CD4-positive, CD25-positive, alpha-beta regulatory T cell (primary cell): ENCODE measurements at regions not wholly inside any gene's neighbourhood (a gene's known extent, or its start where the extent isn't known, plus 50 kb on each side); places are given as distances from the start of the nearest gene placed in this dataset.
A peak's percentile ranks its signal among the peaks of the same experiment; 100 is the strongest.
"Not testable (repeated sequence)": the region's sequence is repeated elsewhere in the genome, so short reads cannot be mapped to it uniquely, and the experiment has no call there.

Experiments used
- ATAC-seq, 2 donors: fragments of 150-1000 bp; cut with Tn5 transposase; one replicate each; pipeline ENCODE4 v1.10.0; 2021; ENCODE audit warnings: low read depth in 2 of 2, moderate number of reproducible peaks in 2 of 2, moderate library complexity in 1 of 2
- DNase-seq, 3 donors: peaks; one replicate each; pipeline versions ENCODE4 v3.0.0 to v3.0.0-alpha.2; 2012 to 2022; ENCODE audit warnings: mixed read lengths in 1 of 3
- H3K27ac ChIP-seq: one replicate; pipeline ENCODE4 v1.7.0; 2013; ENCODE audit warnings: mild to moderate bottlenecking, low read length; ENCODE audit not compliant: insufficient read depth, poor library complexity, severe bottlenecking
- H3K27me3 ChIP-seq: one replicate; pipeline ENCODE4 v1.7.0; 2013; ENCODE audit warnings: low read length; ENCODE audit not compliant: control insufficient read depth, insufficient read depth
- H3K36me3 ChIP-seq: one replicate; pipeline ENCODE4 v1.7.0; 2013; ENCODE audit warnings: mild to moderate bottlenecking, low read length, moderate library complexity; ENCODE audit not compliant: control insufficient read depth, insufficient read depth
- H3K4me1 ChIP-seq: 2 replicates; pipeline ENCODE4 v1.7.0; 2013; ENCODE audit warnings: mild to moderate bottlenecking, low read length; ENCODE audit not compliant: insufficient read depth, control insufficient read depth, poor library complexity, severe bottlenecking
- H3K4me3 ChIP-seq: one replicate; pipeline ENCODE4 v1.7.0; 2013; ENCODE audit warnings: low read depth, mild to moderate bottlenecking, low read length, moderate library complexity
- H3K9me3 ChIP-seq, 2 experiments: 1 replicate in 1 of 2; 2 replicates in 1 of 2; pipeline ENCODE4 v1.7.0; 2013; ENCODE audit warnings: low read length in 2 of 2, mild to moderate bottlenecking in 1 of 2, moderate library complexity in 1 of 2; ENCODE audit not compliant: control insufficient read depth in 2 of 2
- H3K27ac Mint-ChIP-seq, 3 donors: one replicate each; pipeline ENCODE4 v1.8.0; 2020 to 2022; ENCODE audit warnings: mild to moderate bottlenecking in 3 of 3, mixed read lengths in 3 of 3, moderate library complexity in 2 of 3
- H3K27me3 Mint-ChIP-seq: one replicate; pipeline ENCODE4 v1.8.0; 2022; ENCODE audit warnings: mild to moderate bottlenecking, mixed read lengths
- H3K36me3 Mint-ChIP-seq: one replicate; pipeline ENCODE4 v1.8.0; 2020; ENCODE audit warnings: mixed read lengths
- H3K4me1 Mint-ChIP-seq, 4 donors: one replicate each; pipeline ENCODE4 v1.8.0; 2020 to 2022; ENCODE audit warnings: mixed read lengths in 4 of 4, mild to moderate bottlenecking in 1 of 4
- H3K4me3 Mint-ChIP-seq, 4 donors: one replicate each; pipeline ENCODE4 v1.8.0; 2020 to 2022; ENCODE audit warnings: mild to moderate bottlenecking in 4 of 4, mixed read lengths in 4 of 4, moderate library complexity in 3 of 4
- H3K9me3 Mint-ChIP-seq, 7 donors: one replicate each; pipeline ENCODE4 v1.8.0; 2020 to 2022; ENCODE audit warnings: mixed read lengths in 7 of 7, mild to moderate bottlenecking in 3 of 7, moderate library complexity in 2 of 7

DNA sequence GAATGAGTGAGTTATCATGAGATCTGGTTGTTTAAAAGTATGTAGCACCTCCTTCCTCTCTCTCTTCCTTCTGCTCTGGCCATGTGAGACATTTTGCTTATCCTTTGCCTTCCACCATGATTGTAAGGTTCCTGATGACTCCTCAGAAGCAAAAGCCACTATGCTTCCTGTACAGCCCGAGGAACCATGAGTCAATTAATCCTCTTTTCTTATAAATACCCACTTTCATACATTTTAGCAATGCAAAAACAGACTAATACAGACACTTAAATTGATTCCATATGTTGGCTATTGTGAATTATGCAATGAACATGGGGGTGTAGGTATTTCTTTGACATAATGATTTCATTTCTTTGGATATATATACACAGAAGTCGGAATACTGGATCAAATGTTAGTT is 792.8 kb upstream of the EYS start:
- H3K27ac ChIP-seq, result no peak overlapping the region
- no peaks in the 10 kb centered on the region for H3K36me3 ChIP-seq
- Mint-ChIP-seq H3K27me3 (no peaks in the 10 kb centered on the region), H3K27ac (peak overlapping the region in 1 of 3 donors; percentile 32), H3K4me1 (no peaks in the 10 kb centered on the region), H3K36me3 (no peaks in the 10 kb centered on the region), H3K9me3 (peaks cover 0 to 31% (median 5%) of the 10 kb centered on the region in 7 donors), H3K4me3 (no peak overlapping the region)
- H3K27me3 ChIP-seq, result no peaks in the 10 kb centered on the region
- H3K4me3 ChIP-seq, result no peak overlapping the region
- H3K4me1 ChIP-seq, result no peaks in the 10 kb centered on the region
- peaks cover 0 to 4% of the 10 kb centered on the region in 2 experiments for H3K9me3 ChIP-seq
- no peak for DNase-seq
- ATAC-seq, result no peak

DNA sequence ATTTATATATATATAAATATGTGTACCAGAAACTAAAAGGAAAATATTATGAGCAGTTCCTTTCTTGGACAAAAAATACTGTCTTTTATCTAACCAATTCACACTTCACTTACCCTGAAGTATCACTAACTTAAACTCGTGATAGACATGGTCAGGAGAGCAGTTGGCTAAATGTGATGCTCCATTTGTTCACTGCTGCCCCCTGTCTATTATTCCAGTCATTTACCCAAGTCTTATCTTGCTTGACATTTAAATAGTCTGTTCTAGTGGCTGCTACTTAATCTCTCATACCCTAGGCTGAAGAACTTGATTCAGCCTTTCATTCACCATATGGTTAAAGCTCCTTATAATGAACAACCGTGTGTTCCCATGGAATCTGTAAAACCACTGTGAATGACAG is 789.6 kb upstream of the EYS start:
- H3K9me3 Mint-ChIP-seq, result peaks cover 0 to 29% (median 9%) of the 10 kb centered on the region in 7 donors
- Histone ChIP-seq H3K27ac (no peak overlapping the region), H3K4me3 (no peak overlapping the region), H3K36me3 (no peaks in the 10 kb centered on the region), H3K9me3 (no peaks in the 10 kb centered on the region), H3K27me3 (no peaks in the 10 kb centered on the region), H3K4me1 (no peaks in the 10 kb centered on the region)
- no peaks in the 10 kb centered on the region for H3K4me1 Mint-ChIP-seq
- H3K27me3 Mint-ChIP-seq, result no peaks in the 10 kb centered on the region
- DNase-seq (no peak), ATAC-seq (no peak)
- no peaks in the 10 kb centered on the region for H3K36me3 Mint-ChIP-seq
- no peak overlapping the region for H3K4me3 Mint-ChIP-seq
- H3K27ac Mint-ChIP-seq, result no peak overlapping the region

DNA sequence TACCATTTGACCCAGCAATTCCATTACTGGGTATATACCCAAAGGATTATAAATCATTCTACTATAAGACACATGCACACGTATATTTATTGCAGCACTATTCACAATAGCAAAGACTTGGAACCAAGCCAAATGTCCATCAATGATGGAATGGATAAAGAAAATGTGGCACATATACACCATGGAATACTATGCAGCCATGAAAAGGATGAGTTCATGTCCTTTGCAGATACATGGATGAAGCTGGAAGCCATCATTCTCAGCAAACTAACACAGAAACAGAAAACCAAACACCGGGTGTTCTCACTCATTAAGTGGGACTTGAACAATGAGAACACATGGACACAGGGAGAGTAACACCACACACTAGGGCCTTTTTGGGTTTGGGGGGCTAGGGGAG is 787.6 kb upstream of the EYS start:
- not testable (repeated sequence) for DNase-seq, H3K4me1 Mint-ChIP-seq, H3K4me3 ChIP-seq, H3K36me3 ChIP-seq, H3K27ac ChIP-seq, H3K27me3 Mint-ChIP-seq, H3K9me3 ChIP-seq, H3K4me1 ChIP-seq, H3K4me3 Mint-ChIP-seq, ATAC-seq, H3K27me3 ChIP-seq, H3K27ac Mint-ChIP-seq, H3K36me3 Mint-ChIP-seq
- peaks cover 0 to 27% (median 12%) of the 10 kb centered on the region in 7 donors for H3K9me3 Mint-ChIP-seq

DNA sequence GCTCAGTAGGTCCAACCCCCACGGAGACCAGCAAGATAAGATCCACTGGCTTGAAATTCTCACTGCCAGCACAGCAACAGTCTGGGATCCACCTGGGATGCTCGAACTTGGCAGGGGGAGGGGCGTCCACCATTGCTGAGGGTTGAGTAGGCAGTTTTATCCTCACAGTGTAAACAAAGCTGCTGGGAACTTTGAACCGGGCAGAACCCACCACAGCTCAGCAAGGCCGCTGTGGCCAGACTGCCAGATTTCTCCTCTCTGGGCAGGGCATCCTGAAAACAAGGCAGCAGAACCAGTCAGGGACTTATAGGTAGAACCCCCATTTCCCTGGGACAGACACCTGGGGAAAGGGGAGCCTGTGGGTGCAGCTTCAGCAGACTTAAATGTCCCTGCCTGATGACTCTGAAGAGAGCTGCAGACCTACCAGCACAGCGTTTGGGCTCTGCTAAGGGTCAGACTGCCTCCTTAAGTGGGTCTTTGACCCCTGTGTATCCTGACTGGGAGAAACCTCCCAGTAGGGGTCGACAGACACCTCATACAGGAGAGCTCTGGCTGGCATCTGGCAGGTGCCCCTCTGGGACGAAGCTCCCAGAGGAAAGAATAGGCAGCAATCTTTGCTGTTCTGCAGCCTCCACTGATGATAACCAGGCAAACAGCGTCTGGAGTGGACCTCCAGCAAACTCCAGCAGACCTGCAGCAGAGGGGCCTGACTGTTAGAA is 782.4 kb upstream of the EYS start:
- Mint-ChIP-seq H3K4me1 (no peaks in the 10 kb centered on the region), H3K4me3 (no peak overlapping the region), H3K9me3 (peaks cover 0 to 18% (median 9%) of the 10 kb centered on the region in 7 donors), H3K27ac (no peak overlapping the region), H3K36me3 (no peaks in the 10 kb centered on the region), H3K27me3 (no peaks in the 10 kb centered on the region)
- ATAC-seq, result no peak
- no peak for DNase-seq
- Histone ChIP-seq H3K36me3 (no peaks in the 10 kb centered on the region), H3K4me3 (no peak overlapping the region), H3K4me1 (no peaks in the 10 kb centered on the region), H3K27me3 (no peaks in the 10 kb centered on the region), H3K9me3 (peaks cover 0 to 1% of the 10 kb centered on the region in 2 experiments), H3K27ac (no peak overlapping the region)

DNA sequence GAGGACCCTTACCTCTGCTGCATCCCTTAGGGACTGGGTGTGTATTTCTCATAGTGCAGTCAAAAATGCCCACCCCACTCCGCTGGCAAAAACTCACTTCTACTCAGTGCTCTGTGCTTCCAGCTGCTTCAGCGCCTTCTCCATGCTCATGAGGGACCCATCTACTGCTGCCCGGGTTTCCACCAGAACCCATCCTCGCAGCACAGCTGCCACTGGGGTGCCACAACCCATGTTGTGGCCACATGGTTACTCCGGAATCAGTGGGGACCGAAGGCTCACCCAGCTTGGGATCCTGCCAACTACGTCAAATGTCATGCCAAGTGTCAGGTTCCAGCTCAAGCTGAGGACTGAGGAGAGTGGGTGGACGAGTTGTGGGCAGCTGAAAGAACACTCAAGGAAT is 774.2 kb upstream of the EYS start:
- ATAC-seq, result no peak
- no peak for DNase-seq
- Mint-ChIP-seq H3K9me3 (peaks cover 0 to 18% (median 6%) of the 10 kb centered on the region in 7 donors), H3K36me3 (no peaks in the 10 kb centered on the region), H3K27me3 (no peaks in the 10 kb centered on the region), H3K27ac (no peak overlapping the region), H3K4me1 (no peaks in the 10 kb centered on the region), H3K4me3 (no peak overlapping the region)
- Histone ChIP-seq H3K4me1 (no peaks in the 10 kb centered on the region), H3K4me3 (no peak overlapping the region), H3K27me3 (no peaks in the 10 kb centered on the region), H3K9me3 (peaks cover 2 to 18% of the 10 kb centered on the region in 2 experiments), H3K36me3 (no peaks in the 10 kb centered on the region), H3K27ac (no peak overlapping the region)

DNA sequence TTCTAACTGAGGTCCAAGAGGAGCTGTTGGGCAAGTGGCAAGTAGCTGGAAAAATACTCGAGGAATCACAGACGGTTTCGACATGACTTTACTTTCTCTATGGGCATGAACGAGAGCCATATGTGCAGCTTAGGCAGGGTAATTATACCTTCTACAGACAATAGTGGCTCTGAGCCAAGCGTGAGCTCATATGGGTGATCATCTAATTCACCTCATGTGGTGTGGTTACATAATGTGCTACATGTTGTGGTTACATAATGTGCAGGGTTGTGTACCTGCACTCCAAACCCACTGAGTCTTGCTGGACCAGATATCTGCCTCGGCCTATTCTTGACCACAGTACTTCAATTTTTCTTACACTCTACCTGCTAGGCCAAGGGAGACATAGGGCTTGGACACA is 771.7 kb upstream of the EYS start:
- Mint-ChIP-seq H3K9me3 (peaks cover 0 to 17% (median 6%) of the 10 kb centered on the region in 7 donors), H3K27ac (no peak overlapping the region), H3K4me3 (no peak overlapping the region), H3K4me1 (no peaks in the 10 kb centered on the region), H3K27me3 (no peaks in the 10 kb centered on the region), H3K36me3 (no peaks in the 10 kb centered on the region)
- H3K9me3 ChIP-seq, result peaks cover 0 to 18% of the 10 kb centered on the region in 2 experiments
- no peak overlapping the region for H3K4me3 ChIP-seq
- ATAC-seq (no peak), DNase-seq (no peak)
- H3K4me1 ChIP-seq, result no peaks in the 10 kb centered on the region
- no peaks in the 10 kb centered on the region for H3K36me3 ChIP-seq
- H3K27me3 ChIP-seq, result no peaks in the 10 kb centered on the region
- no peak overlapping the region for H3K27ac ChIP-seq

DNA sequence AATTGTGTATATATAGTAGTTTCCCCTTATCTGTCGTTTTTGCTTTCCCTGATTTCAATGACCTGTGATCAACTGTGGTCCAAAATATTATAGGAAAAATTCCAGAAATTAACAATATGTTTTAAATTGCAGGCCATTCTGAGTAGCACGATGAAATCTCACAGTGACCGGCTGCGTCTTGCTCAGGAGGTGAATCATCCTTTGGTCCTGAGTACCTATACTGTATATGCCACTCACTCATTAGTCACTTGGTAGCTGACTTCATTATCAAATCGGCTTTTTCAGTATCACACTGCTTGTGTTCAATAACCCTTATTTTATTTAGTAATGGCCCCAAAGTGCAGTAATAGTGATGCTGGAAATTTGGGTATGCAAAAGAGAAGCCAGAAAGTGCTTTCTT is 728.3 kb upstream of the EYS start:
- Histone ChIP-seq H3K27ac (no peak overlapping the region), H3K4me1 (no peaks in the 10 kb centered on the region), H3K36me3 (no peaks in the 10 kb centered on the region), H3K4me3 (no peak overlapping the region), H3K27me3 (no peaks in the 10 kb centered on the region), H3K9me3 (peaks cover 0 to 3% of the 10 kb centered on the region in 2 experiments)
- H3K36me3 Mint-ChIP-seq, result no peaks in the 10 kb centered on the region
- DNase-seq (no peak), ATAC-seq (no peak)
- H3K27me3 Mint-ChIP-seq, result no peaks in the 10 kb centered on the region
- no peak overlapping the region for H3K4me3 Mint-ChIP-seq
- H3K27ac Mint-ChIP-seq, result no peak overlapping the region
- H3K9me3 Mint-ChIP-seq, result peaks cover 0 to 24% (median 3%) of the 10 kb centered on the region in 7 donors
- H3K4me1 Mint-ChIP-seq, result no peaks in the 10 kb centered on the region

DNA sequence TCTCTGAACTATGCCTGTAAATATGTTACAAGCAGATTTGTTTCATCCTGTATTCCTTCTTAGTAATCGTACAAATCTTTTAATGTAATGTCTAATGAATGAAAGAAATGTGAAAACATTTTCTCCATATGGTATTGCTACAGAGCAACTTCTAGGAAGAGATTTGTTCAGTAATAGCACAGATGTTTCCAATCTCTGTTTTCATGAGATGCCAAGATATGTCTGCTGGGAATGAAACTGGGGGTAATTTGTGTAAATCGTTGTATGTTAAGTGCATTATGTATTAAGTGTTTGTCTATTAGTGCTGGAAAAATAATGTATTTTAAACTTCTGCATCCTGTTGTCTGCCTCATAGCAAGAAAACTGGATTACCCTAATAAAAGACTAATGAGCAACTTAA is 722.2 kb upstream of the EYS start:
- no peak overlapping the region for H3K27ac Mint-ChIP-seq
- peaks cover 0 to 3% of the 10 kb centered on the region in 2 experiments for H3K9me3 ChIP-seq
- no peak overlapping the region for H3K4me3 Mint-ChIP-seq

More for the DNA sequence above, 722.2 kb upstream of the EYS start:
- H3K36me3 ChIP-seq, result no peaks in the 10 kb centered on the region
- Mint-ChIP-seq H3K36me3 (no peaks in the 10 kb centered on the region), H3K27me3 (no peaks in the 10 kb centered on the region), H3K9me3 (peaks cover 3 to 23% (median 15%) of the 10 kb centered on the region in 7 donors), H3K4me1 (no peaks in the 10 kb centered on the region)
- ATAC-seq, result no peak
- H3K4me1 ChIP-seq, result no peaks in the 10 kb centered on the region
- no peak overlapping the region for H3K27ac ChIP-seq
- DNase-seq, result no peak
- no peaks in the 10 kb centered on the region for H3K27me3 ChIP-seq
- no peak overlapping the region for H3K4me3 ChIP-seq
